ENCODE measurements at regions not wholly inside any gene's neighbourhood (a gene's known extent, or its start where the extent isn't known, plus 50 kb on each side); places are given as distances from the start of the nearest gene placed in this dataset.
"Not testable (repeated sequence)": the region's sequence is repeated elsewhere in the genome, so short reads cannot be mapped to it uniquely, and the experiment has no call there.

DNA sequence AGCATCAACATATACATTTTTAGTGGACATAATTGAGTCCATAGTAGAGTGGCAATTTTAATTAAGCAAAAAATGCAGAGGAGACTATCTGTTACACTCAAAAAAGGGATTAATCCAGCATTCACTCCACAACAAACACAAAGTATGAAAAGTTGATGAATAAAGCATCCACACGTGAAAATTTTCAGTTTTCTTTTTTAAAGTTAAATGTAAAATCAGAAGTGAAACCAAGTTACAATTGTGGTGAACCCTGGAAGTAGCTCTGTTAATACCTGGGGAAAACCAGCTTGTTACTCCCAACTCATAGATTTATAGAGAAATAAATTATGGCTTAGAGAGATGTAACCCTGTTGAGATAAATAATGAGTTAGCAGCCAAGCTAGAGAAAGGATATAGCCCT, 807.8 kb downstream of the TRIB2 start:
- H3K36me3 ChIP-seq (ENCODE audit: low read depth) = no peaks in the 10 kb centered on the region
- H3K9me3 ChIP-seq (ENCODE audit: low read depth) = no peaks in the 10 kb centered on the region
- no peaks in the 10 kb centered on the region for H3K9me2 ChIP-seq (ENCODE audit: insufficient read depth)
- no peak overlapping the region for H3K4me3 ChIP-seq
- no peak for DNase-seq
- H2AFZ ChIP-seq = no peak overlapping the region
- in situ Hi-C loops (cut with MboI) = no loop called here
- no peaks in the 10 kb centered on the region for H4K20me1 ChIP-seq (ENCODE audit: insufficient read depth)
- no peaks in the 10 kb centered on the region for H3K4me1 ChIP-seq (ENCODE audit: insufficient read depth)
- H3K27me3 ChIP-seq (replicated peaks; ENCODE audit: insufficient read depth) = no peaks in the 10 kb centered on the region
- H3K27ac ChIP-seq = no peak overlapping the region
- no peak overlapping the region for H3K9ac ChIP-seq
- H3F3A ChIP-seq (ENCODE audit: insufficient read depth) = no peaks in the 10 kb centered on the region
- H3K4me2 ChIP-seq (ENCODE audit: unreplicated experiment) = no peak overlapping the region
- 7 to 21% methylated on average over 1 of the region's 1 CpG for WGBS, 2 experiments (ENCODE audit: low coverage in 1 of 2, low lambda C conversion rate in 2 of 2, missing lambda C conversion rate in 2 of 2)
- TF ChIP-seq EZH2 (IDR thresholded peaks at IDR 0.05; ENCODE audit: insufficient read depth, poor library complexity, severe bottlenecking) = no peak
- TF ChIP-seq EZH2phosphoT487 (IDR thresholded peaks at IDR 0.05; ENCODE audit: insufficient read depth, low read depth) = no peak
- no peaks in the 10 kb centered on the region for H3K79me2 ChIP-seq (ENCODE audit: insufficient read depth)

DNA sequence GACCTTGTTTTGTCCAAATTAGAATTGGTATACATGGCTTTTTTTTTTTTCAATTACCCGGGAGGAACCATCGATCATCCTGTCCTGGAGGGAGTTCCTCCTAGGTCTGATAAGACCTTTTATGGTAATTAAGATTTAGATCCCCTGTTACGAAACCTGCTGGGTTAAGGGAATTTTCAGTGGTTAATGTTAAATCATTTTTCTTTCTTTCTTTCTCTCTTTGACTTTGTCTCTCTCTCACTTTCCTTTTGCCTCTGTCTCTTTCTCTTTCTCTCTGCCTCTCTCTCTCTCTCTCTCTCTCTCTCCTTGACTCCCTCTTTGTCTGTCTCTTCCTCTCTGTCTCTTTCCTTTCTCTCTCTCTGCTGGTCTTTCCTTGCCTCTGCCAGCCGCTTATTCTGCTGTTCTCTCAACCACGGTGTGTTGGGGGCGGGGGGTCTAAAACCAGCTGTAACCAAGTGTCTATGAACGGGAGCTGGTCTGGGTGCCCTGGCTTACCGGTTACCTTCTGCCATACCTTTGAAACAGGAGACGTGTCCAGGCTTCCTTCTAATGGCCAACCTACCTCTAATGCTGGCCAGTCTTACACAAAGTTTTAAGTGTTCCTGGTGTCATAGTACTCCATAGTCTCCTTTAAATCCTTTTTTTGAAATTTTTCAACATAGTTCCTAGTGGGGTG, 815.1 kb downstream of the TRIB2 start:
- H3K9me3 ChIP-seq (ENCODE audit: low read depth); H3K4me2 ChIP-seq (ENCODE audit: unreplicated experiment); H3K27me3 ChIP-seq (replicated peaks; ENCODE audit: insufficient read depth); H3K4me1 ChIP-seq (ENCODE audit: insufficient read depth); H3K36me3 ChIP-seq (ENCODE audit: low read depth); H2AFZ ChIP-seq; H3F3A ChIP-seq (ENCODE audit: insufficient read depth); H3K9me2 ChIP-seq (ENCODE audit: insufficient read depth); DNase-seq; in situ Hi-C loops (cut with MboI); H3K9ac ChIP-seq; H3K79me2 ChIP-seq (ENCODE audit: insufficient read depth); H3K27ac ChIP-seq; H3K4me3 ChIP-seq; H4K20me1 ChIP-seq (ENCODE audit: insufficient read depth): not testable (repeated sequence)
- 38 to 49% methylated on average over 8 to 9 of the region's 9 CpGs for WGBS, 2 experiments (ENCODE audit: low coverage in 1 of 2, low lambda C conversion rate in 2 of 2, missing lambda C conversion rate in 2 of 2)

DNA sequence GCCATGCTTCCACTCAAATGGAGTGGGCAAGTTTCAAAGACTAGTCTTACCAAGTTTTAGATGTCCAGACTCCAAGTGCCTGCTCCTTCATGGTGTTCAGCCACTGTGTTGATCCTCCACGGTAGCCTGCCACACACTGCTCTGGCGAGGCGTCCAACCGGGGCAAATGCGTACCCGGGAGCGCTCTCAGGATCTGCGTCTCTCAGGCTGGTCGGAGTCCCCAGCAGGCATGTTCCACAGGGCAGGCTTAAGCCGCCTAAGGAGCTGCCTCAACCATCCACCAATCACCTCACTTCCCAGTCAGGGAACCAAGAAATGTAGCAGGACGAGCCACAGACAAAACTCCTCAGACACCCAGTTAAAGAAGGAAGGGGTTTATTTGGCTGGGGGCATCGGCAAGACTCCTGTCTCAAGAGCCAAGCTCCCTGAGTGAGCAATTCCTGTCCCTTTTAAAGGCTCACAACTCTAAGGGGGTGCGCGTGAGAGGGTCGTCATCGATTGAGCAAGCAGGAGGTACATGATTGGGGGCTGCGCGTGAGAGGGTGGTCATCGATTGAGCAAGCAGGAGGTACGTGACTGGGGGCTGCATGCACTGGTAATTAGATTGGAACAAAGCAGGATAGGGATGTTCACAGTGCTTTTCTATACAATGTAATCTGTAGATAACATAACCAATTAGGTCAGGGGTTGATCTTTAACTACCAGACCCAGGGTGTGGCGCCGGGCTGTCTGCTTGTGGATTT, 816.2 kb downstream of the TRIB2 start:
- H3K9ac ChIP-seq; H3F3A ChIP-seq (ENCODE audit: insufficient read depth); H3K9me3 ChIP-seq (ENCODE audit: low read depth); H3K4me1 ChIP-seq (ENCODE audit: insufficient read depth); H4K20me1 ChIP-seq (ENCODE audit: insufficient read depth); H3K4me3 ChIP-seq; DNase-seq; H3K9me2 ChIP-seq (ENCODE audit: insufficient read depth); H2AFZ ChIP-seq; H3K36me3 ChIP-seq (ENCODE audit: low read depth); H3K4me2 ChIP-seq (ENCODE audit: unreplicated experiment); H3K27ac ChIP-seq; in situ Hi-C loops (cut with MboI); H3K27me3 ChIP-seq (replicated peaks; ENCODE audit: insufficient read depth); H3K79me2 ChIP-seq (ENCODE audit: insufficient read depth): not testable (repeated sequence)
- 50 to 57% methylated on average over 22 of the region's 22 CpGs for WGBS, 2 experiments (ENCODE audit: low coverage in 1 of 2, low lambda C conversion rate in 2 of 2, missing lambda C conversion rate in 2 of 2)

DNA sequence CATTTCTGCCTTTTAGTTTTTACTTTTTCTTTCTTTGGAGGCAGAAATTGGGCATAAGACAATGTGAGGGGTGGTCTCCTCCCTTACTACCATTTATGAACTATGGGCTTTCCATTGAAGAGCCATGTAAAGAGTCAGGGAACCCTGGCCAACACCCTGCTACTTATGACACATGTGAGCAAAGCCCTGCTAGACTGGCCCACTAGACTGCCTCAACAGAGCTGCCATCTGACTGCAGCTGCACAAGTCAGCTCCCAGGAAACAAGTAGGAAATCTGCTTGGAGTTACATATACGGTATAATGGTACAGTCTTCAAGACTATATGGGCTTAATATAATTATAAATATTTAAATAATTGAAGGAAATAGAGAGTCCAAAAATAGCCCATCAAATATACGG, 816.8 kb downstream of the TRIB2 start:
- no peaks in the 10 kb centered on the region for H4K20me1 ChIP-seq (ENCODE audit: insufficient read depth)
- in situ Hi-C loops (cut with MboI) = no loop called here
- H2AFZ ChIP-seq = no peak overlapping the region
- no peaks in the 10 kb centered on the region for H3K36me3 ChIP-seq (ENCODE audit: low read depth)
- no peak overlapping the region for H3K9ac ChIP-seq
- 29 to 31% methylated on average over 2 of the region's 2 CpGs for WGBS, 2 experiments (ENCODE audit: low coverage in 1 of 2, low lambda C conversion rate in 2 of 2, missing lambda C conversion rate in 2 of 2)
- H3K27ac ChIP-seq = no peak overlapping the region
- no peak for TF ChIP-seq EZH2phosphoT487 (IDR thresholded peaks at IDR 0.05; ENCODE audit: insufficient read depth, low read depth)
- no peak for DNase-seq
- H3K9me2 ChIP-seq (ENCODE audit: insufficient read depth) = no peaks in the 10 kb centered on the region
- H3K4me1 ChIP-seq (ENCODE audit: insufficient read depth) = no peaks in the 10 kb centered on the region
- H3K9me3 ChIP-seq (ENCODE audit: low read depth) = no peaks in the 10 kb centered on the region
- no peaks in the 10 kb centered on the region for H3K79me2 ChIP-seq (ENCODE audit: insufficient read depth)
- no peak overlapping the region for H3K4me3 ChIP-seq
- no peaks in the 10 kb centered on the region for H3F3A ChIP-seq (ENCODE audit: insufficient read depth)
- H3K4me2 ChIP-seq (ENCODE audit: unreplicated experiment) = no peak overlapping the region
- H3K27me3 ChIP-seq (replicated peaks; ENCODE audit: insufficient read depth) = no peaks in the 10 kb centered on the region

DNA sequence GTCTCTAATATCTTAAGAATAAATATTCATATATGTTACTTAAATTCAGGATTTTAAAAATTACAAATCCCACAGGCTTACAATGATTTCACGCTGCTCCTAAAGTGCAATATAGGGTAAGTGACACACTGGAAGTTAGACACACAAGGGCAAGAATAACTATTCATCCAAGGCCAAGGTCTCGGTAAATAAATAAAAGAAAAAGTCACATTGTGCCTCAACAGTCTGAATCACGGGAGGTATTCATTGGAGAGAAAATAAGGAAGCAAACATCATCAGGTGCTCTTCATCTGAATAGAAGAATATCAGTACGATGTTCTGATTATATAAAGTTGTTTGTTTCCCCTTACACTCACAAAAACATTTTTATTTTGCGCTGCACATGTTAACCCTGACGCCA, 820.2 kb downstream of the TRIB2 start:
- in situ Hi-C loops (cut with MboI) = no loop called here
- no peak for DNase-seq
- H3K4me3 ChIP-seq = no peak overlapping the region

More for the DNA sequence above, 820.2 kb downstream of the TRIB2 start:
- no peaks in the 10 kb centered on the region for H3K4me1 ChIP-seq (ENCODE audit: insufficient read depth)
- no peak for TF ChIP-seq EZH2phosphoT487 (IDR thresholded peaks at IDR 0.05; ENCODE audit: insufficient read depth, low read depth)
- no peak for TF ChIP-seq EZH2 (IDR thresholded peaks at IDR 0.05; ENCODE audit: insufficient read depth, poor library complexity, severe bottlenecking)
- H4K20me1 ChIP-seq (ENCODE audit: insufficient read depth) = no peaks in the 10 kb centered on the region
- no peaks in the 10 kb centered on the region for H3K36me3 ChIP-seq (ENCODE audit: low read depth)
- H3K9me3 ChIP-seq (ENCODE audit: low read depth) = no peaks in the 10 kb centered on the region
- no peak overlapping the region for H3K9ac ChIP-seq
- no peaks in the 10 kb centered on the region for H3K79me2 ChIP-seq (ENCODE audit: insufficient read depth)
- no peaks in the 10 kb centered on the region for H3K9me2 ChIP-seq (ENCODE audit: insufficient read depth)
- 22 to 27% methylated on average over 6 of the region's 6 CpGs for whole genome bisulfite sequencing, 2 experiments (ENCODE audit: low coverage in 1 of 2, low lambda C conversion rate in 2 of 2, missing lambda C conversion rate in 2 of 2)
- no peaks in the 10 kb centered on the region for H3K27me3 ChIP-seq (replicated peaks; ENCODE audit: insufficient read depth)
- H2AFZ ChIP-seq = no peak overlapping the region
- no peak overlapping the region for H3K27ac ChIP-seq
- no peaks in the 10 kb centered on the region for H3F3A ChIP-seq (ENCODE audit: insufficient read depth)
- no peak overlapping the region for H3K4me2 ChIP-seq (ENCODE audit: unreplicated experiment)

Measured in GM23248 (cell line).